GM12875 (cell line): ENCODE measurements at regions not wholly inside any gene's neighbourhood (a gene's known extent, or its start where the extent isn't known, plus 50 kb on each side); places are given as distances from the start of the nearest gene placed in this dataset.
"Not testable (repeated sequence)": the region's sequence is repeated elsewhere in the genome, so short reads cannot be mapped to it uniquely, and the experiment has no call there.

ENCODE experiments used
- H3K4me3 ChIP-seq: one replicate; pipeline ENCODE4 v1.5.1; 2011; ENCODE audit warnings: low read depth, low read length, control low read depth
- TF ChIP-seq, protein P1 (sequence below): IDR thresholded peaks from 2 replicates; pipeline ENCODE4 v1.5.1; 2011; ENCODE audit warnings: low read depth, mild to moderate bottlenecking, control low read depth, inconsistent platforms, low read length, moderate library complexity, borderline replicate concordance; ENCODE audit not compliant: insufficient read depth

GRCh38 chr4:183816077-183816476 lies 89.0 kb upstream of the STOX2 start:
- H3K4me3 ChIP-seq = no peak overlapping the region
- TF ChIP-seq, protein P1, sequence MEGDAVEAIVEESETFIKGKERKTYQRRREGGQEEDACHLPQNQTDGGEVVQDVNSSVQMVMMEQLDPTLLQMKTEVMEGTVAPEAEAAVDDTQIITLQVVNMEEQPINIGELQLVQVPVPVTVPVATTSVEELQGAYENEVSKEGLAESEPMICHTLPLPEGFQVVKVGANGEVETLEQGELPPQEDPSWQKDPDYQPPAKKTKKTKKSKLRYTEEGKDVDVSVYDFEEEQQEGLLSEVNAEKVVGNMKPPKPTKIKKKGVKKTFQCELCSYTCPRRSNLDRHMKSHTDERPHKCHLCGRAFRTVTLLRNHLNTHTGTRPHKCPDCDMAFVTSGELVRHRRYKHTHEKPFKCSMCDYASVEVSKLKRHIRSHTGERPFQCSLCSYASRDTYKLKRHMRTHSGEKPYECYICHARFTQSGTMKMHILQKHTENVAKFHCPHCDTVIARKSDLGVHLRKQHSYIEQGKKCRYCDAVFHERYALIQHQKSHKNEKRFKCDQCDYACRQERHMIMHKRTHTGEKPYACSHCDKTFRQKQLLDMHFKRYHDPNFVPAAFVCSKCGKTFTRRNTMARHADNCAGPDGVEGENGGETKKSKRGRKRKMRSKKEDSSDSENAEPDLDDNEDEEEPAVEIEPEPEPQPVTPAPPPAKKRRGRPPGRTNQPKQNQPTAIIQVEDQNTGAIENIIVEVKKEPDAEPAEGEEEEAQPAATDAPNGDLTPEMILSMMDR = no peak

DNA sequence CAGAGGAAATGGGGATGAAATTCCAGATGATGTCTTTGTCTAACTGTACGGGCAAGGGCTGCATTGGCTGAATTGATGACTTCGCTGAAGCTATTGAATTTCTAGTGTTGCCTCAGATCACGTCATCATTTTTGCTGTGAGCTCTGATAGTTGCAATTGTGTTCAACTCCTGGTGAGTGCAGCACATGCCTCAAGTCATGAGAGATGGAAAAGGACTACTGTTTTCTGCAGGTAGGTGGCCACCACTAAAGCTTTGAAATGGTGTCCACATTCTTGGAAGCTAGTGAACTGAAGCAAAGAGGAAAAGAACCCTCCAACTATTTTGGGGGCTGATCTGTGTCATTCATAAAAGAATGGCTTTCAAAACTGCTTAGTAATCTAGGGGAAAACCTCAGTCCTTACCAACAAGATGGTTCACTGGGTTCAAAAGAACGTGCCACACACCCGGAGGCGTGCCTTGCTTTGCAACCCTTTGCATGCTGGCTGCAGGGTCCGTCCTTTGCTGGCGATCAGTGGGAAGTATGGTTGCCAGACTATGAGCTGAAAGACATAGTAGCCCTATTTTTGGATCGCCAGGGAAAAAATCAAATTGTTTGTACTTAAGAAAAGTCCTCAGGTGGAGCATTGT lies 88.1 kb upstream of the STOX2 start:
- TF ChIP-seq, protein P1 = no peak

DNA sequence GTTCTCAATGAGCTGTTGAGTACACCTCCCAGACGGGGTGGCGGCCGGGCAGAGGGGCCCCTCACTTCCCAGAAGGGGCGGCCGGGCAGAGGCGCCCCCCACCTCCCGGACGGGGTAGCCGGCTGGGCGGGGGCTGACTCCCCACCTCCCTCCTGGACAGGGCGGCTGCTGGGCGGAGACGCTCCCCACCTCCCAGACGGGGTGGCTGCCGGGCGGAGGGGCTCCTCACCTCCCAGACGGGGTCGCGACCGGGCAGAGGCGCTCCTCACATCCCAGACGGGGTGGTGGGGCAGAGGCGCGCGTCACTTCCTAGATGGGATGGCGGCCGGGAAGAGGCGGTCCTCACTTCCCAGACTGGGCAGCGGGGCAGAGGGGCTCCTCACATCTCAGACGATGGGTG lies 86.5 kb upstream of the STOX2 start:
- not testable (repeated sequence) for H3K4me3 ChIP-seq

More for the DNA sequence above, 88.1 kb upstream of the STOX2 start:
- no peak overlapping the region for H3K4me3 ChIP-seq

DNA sequence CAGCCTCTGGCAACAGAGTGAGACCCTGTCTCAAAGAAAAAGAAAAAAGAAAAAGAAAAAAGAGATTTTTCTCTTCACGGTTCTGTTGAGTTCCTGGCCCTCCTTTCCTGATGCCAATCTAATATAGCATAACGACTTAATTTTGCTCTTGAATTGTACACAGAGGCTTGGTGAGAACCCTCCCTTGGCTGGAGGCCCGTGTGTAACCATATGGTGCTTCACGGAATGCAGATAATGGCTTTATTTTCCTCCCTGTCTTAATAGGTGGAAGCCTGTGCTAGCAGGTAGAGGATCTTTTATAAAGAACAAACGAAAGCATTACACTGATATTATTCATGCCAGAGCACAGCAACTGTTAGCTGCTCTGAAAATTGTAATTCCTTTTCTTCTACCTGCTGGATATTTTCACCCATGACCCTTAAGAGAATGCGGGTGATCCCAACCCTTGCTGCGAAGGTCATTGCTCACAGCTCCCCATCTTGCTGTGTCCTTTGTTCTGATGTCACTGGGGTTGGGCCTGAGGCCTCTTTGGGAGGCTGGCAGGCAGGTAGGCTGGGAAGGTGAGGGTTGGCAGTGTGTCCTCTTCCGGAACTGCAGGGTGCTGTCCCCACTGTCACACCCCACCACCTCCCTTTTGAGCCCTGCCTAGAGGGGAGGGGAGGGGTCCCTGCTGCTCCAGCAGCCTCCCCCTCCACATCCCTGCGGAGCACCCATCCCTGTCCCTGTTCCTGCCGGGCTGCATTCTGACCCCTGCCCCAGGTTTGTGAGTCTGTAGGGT lies 83.8 kb upstream of the STOX2 start:
- no peak overlapping the region for H3K4me3 ChIP-seq
- TF ChIP-seq, protein P1 = no peak

- no peak overlapping the region for H3K4me3 ChIP-seq
- TF ChIP-seq, protein P1 = no peak
Observed at GRCh38 chr4:183823434-183823833, 81.7 kb upstream of the STOX2 start.

- TF ChIP-seq, protein P1 = no peak
- no peak overlapping the region for H3K4me3 ChIP-seq
Observed at GRCh38 chr4:183825346-183825745, 79.8 kb upstream of the STOX2 start.

- TF ChIP-seq, protein P1 = no peak
- no peak overlapping the region for H3K4me3 ChIP-seq
Observed at GRCh38 chr4:183826461-183826860, 78.6 kb upstream of the STOX2 start.

DNA sequence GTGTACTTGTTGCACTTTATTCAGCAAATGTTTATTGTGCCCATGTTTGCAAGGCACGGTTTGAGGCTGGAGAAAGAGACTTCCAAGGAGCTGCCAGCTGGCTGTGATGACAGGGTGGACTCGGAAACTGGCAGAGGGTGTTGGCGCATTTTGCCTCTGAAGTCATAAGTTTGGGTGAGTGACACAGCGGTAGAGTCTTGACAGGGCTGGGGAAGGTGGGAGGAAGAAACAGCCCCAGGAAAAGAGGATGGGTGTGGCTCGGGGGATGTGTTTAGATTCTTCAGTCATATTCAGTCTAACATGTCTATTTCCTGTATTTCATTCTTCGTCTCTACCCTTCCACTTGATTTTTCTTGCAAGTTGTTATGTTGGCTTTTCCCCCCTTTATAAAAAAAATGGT lies 77.0 kb upstream of the STOX2 start:
- no peak overlapping the region for H3K4me3 ChIP-seq
- TF ChIP-seq, protein P1 = no peak
